ENCODE measurements at regions not wholly inside any gene's neighbourhood (a gene's known extent, or its start where the extent isn't known, plus 50 kb on each side); places are given as distances from the start of the nearest gene placed in this dataset.
"Not testable (repeated sequence)": the region's sequence is repeated elsewhere in the genome, so short reads cannot be mapped to it uniquely, and the experiment has no call there.

DNA sequence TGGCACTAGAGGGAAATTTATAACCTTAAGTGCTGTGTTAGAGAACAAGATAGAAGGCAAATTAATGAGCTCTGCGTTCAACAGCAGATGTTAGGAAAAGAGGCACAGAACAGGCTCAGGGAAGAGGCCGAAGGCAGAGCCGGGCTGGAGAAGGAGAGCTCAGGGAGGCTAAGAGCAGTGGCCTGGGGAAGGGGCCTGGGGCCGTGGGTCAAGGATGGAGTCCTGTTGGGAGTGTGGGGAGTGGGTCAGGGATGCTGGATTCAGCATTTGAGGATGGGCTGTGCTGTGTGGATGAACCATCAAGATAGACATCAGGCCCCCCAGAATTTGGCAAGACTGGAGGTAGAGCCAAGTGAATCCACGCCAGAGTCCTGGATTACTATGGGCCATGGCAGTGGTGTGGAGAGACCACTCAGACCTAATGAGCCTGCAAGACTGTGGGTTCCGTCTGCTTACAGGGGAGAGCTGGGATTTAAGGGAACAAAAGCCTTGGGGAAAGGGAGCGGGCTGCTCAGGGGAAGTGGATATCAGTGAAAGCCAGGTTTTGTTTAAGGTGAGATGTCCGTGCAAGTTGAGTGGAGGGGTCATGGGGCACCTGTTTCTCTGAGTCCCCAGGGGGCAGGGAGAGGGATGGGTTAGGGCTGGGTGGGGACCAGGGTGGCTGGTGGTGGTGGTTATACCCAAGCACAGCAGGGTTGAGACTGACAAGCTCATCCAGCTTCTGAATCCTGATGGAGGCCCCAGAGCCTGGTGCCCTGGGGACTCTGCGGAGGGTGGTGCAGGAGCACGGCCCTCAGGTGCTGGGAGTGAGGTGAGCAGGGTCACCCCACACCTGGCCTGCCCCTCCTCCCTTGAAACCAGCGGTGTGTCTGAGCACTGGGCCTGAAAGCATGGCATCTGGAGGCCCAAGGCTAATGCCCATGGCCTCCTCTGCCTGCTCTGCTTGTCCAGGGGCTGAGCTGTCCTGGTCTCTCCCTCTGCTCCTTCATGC is 101.7 kb downstream of the BMS1 start:
- DNase-seq: no peak

DNA sequence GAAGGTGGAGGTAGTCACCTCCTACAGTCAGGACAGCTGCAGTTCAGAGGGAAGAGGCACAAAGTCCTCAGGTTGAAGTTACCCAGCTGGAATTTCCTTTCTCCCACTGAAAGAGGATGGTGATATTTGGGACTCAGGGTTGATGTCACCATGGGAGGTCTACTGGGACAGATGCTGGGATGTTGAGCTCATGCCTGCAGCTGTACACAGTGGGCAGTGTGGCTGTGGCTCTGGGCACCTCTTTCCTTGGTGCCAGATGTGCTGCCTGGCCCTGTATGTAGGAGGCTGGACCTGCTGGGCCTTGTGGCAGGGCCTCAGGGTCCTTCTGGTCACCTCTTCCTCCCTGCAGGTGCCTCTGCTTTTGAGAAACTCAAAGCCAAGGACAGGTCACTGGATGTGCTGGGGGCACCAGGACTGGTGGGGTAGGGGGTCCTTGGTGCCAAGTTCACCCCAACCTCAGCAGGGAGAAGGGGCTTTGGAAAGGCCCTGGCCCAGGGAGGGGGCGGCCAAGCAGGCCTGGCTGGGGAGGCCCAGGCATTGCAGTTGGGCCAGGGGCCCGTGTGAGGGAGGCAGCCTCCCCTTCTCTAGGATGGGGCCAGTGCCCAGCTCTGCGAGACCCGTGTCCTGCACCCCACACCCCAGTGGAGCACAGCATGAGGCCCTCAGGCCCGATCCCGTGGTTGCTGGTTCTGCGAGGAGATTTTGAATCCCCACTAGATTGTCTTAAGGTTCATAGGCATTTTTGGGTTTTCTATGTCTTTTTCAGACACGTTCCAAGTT is 103.1 kb downstream of the BMS1 start:
- no peak for DNase-seq

DNA sequence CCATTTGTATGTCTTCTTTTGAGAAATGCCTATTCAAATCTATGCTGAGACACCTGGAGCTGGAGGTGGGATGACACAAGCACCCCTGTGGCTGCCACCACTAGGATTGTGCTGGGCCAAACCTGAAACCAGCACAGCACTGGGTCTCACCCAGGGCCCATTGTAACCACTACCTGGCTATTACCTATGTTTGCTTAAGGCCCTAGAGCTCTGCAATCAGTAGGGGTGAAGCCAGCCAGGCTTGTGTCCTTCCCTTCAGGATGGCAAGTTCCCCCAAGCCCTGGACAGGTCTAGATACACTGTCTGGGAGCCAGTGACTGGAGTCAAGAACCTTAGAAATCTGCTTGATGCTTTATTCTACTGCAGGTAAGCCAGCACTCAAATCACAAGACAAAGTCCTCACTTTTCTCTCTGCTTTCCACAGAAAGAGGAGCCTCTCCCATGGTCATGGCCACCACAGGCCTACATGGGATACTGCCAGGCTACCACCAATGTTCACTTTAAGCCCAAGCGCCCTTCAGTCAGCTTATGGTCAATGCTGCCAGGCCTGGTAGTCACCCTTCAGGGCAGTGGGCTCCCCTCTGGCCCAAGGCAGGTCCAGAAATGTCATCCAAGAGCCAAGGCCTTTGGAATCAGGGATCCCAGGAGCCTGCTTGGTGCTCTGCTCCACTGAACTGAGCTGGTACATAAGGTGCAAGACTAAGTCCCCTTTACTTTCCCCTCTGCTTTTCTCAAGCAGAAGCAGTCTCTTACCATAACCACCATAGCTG is 105.3 kb downstream of the BMS1 start:
- DNase-seq: no peak

DNA sequence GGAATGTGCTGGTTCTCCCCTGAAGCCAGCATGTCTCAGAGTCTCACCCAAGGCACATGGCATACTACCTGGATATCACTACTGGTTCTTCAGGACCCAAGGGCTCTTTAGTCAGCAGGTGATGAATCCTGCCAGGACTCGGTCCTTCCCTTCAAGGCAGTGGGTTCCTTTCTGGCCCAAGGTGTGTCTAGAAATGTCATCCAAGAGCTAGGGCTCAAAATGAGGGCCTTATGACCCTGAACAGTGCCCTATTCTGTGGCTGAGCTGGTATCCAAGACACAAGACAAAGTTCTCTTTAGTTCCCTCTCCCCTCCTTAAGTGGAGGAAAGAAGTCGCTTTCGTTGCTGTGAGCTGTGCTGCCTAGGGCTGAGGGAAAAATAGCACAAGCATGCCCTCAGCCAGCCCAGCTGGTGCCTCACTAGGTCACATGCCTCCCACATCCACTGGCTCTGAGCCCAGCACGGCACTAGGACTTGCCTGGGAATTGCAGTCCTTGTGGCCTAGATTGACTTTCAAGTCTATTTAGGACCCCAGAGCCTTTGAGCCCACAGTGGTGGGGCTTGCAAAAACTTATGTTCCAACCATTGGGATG is 106.0 kb downstream of the BMS1 start:
- no peak for DNase-seq

DNA sequence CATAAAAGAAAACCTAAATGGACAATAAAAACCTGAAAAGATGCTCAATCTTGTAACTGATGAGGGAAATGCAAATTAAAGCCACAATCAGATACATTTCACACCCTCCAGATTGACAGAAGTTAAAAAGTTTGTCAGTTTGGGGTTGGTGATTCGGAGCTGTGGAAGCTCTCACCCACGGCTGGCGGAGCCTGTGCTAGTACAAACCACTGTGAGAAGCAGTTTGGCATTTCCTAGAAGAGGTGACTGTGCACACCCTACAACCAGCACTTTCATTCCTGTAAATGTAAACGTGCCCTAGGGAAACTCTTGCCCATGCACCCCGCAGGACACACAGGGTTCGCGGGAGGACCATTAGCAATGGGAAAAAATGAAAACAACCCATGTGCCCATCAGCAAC is 114.1 kb downstream of the BMS1 start:
- no peak for DNase-seq

DNA sequence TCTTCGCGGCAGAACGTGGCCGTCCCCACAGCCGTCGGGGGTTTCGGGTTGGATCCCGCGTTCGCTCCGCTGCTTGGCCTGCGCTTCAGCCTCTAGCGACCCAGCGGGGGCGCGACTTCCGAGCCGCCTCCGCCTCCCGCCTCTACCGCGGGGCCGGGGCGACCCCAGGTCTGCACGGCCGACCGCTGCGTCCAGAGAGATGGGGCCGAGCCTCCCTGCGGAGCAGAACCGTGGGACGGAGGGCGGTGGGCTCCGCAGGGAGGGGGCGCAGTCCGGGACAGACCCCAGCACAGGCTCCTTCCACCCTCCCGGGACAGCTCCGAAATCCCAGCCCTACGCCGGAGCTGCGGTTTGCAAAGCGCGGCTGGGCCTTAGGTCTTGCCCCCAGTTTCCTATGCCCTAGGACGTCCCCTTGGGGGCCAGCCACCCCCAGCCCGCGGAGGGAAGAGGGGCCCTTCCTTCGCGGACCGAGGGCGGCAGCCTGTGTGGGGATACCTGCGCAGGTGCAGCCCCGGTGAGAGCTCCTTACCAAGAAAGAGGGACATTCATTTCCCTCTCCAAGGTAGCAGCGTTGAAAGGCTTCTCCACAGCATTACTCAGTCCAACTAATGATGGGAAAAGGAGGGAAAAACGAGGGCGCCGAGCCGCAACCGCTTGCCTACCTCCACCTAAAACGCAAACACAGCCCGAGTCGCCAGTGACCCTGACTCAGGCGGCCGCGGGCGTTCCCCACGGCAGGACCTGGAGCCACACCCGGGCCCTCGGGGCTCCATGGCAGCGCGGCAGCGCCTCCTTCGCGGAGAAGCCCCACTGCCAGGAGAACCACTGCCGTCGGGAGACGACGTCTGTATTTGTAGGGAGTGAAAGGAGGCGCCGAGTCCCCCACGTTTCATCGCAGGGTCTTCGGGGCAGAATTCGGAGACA is 115.7 kb downstream of the BMS1 start:
- DNase-seq: no peak

DNA sequence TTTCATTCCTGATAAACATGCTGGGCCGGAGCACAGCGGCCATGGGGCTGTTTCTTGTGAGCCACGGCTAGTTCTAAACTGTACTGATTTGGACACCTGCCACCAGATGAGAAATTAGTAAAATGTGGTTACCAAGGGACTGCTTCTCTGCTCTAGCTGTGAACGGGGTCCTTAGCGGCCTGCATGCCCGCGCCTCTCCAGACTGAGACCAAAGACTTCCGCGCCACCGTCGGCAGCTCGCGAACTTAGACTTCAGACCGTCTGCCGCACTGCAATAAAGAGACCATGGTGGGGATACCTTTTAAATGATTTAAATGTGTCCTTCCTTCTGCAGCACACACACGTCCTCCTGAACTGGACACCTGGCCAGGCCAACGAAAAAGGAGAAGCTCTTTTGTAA is 116.4 kb downstream of the BMS1 start:
- no peak for DNase-seq

DNA sequence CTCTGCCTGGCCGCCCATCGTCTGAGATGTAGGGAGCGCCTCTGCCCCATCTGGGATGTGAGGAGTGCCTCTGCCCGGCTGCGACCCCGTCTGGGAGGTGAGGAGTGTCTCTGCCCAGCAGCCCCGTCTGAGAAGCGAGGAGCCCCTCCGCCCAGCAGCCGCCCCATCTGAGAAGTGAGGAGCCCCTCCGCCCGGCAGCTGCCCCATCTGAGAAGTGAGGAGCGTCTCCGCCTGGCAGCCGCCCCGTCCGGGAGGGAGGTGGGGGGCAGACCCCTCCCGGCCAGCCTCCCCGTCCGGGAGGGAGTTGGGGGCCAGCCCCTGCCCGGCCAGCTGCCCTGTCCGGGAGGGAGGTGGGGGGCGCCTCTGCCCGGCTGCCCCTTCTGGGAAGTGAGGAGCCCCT is 117.8 kb downstream of the BMS1 start:
- DNase-seq: not testable (repeated sequence)

DNA sequence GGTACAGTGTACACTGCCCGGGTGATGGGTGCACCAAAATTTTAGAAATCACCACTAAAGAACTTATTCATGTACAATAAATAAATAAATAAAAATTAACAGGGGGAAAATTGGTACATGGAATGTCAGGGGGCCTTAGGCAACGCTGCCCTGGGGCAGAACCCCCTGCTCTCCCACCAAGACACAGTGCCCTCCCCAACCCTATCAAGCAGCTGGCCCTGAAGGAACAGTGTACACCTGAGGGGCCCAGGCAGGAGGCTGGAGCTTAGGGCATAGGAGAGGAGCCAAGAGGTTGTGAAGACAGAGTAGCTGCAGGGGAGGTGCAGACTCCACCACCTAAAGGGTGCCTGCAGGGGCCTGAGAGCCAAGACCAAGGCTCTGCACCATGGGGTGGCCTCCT is 128.8 kb downstream of the BMS1 start:
- DNase-seq: no peak

DNA sequence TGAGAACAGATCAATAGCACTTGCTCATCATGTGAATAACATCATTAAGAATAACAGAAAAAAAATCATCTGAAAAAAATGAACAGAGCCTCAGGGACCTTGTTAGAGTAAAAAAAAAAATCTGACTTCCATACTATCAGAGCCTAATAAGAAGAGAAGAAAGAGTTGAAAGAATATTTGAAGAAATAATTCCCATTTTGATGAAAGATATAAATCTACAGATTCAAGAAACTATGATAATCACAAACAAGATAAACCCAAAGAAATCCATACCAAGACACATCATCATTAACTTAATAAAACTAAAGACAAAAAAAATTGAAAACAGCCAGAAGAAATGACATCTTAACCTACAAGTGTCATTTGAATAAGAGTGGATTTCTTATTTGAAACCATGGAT is 134.4 kb downstream of the BMS1 start:
- DNase-seq: no peak

DNA sequence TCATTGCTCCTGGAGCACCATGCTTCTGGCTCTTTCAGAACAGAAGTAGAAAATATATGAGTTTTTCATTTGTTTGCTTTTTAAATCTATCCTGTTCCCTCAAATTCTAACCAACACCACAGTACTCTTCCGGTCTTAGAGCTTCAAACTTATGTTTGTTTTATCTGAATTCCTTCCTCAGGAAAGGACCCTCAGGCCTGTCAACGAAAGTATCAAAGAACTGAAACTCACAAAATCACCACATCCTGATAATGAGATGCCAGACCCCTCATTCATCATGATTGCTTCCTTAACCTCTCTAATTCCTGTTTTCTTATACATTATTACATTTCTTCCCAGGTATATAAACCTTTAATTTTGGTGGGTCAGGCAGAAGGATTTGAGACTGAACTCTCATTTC is 135.2 kb downstream of the BMS1 start:
- no peak for DNase-seq

DNA sequence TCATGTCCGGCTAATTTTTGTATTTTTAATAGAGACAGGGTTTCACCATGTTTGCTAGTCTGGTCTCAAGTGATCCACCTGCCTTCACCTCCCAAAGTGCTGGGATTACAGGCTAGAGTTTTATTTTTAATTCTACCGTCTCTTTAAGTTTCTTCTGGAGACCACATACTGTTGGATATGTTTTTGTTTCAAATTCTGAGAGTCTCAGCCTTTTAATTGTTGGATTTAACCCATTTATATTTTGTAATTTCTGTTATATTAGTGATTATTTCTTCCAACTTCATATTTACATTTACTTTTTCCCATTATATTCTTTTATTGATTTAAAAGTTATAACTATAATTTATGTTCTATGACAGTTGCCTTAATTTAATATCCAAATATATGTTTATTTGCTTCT is 139.4 kb downstream of the BMS1 start:
- DNase-seq: no peak

DNA sequence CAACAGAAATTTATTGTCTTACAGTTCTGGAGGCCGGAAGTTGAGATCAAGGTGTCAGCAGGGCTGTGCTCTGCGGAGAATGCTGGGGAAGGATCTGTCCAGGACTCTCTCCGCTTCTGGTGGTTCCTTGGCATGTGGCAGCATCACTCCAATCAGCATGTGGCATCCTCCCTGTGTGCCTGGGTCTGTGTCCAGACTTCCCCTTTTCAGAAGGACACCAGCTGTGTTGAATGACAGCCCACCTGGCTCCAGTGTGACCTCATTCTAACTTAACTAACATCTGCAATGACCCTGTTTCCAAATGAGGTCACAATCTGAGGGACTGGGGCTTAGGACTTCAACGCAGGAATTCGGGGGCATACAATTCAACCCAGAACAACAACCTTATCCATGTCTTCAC is 141.9 kb downstream of the BMS1 start:
- no peak for DNase-seq

DNA sequence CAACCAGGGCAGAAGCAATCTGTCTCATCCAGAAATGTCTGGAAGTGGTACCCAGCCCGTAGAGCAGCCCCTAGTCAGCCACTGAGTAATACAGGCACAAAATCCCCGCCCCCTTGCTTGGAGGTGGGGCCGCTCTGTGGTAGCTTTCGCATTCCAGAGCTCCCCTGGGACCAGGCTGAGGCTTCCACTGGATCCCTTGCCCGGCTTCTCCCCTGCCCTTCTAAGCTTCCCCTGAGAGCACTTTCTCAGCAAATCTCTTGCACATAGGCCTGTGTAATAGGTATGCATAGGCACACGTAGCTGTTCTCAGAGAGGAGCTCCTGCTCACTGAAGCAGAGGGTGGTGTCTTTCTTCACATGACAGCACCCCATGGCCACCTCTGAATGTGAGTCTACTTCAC is 144.2 kb downstream of the BMS1 start:
- peak; percentile 52 for DNase-seq

DNA sequence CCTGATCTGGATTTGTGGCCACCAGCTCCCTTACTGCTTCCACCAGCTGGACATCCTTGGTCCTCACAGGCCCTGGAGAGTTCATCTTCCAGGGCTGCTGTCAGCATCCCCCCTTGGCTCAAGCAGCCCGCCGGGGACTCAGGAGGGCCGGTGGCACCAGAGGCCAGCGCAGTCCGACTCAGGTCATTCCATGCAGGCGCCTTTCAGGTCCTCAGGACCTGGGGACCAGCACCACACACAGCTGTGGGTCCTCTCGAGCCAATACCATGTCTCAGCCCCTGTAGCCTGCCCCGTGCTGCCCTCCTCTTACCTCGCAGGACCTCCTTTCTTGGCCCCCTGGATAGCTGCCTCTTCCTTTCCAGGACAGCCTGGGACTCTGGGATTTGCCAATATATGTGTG is 145.5 kb downstream of the BMS1 start:
- no peak for DNase-seq

DNA sequence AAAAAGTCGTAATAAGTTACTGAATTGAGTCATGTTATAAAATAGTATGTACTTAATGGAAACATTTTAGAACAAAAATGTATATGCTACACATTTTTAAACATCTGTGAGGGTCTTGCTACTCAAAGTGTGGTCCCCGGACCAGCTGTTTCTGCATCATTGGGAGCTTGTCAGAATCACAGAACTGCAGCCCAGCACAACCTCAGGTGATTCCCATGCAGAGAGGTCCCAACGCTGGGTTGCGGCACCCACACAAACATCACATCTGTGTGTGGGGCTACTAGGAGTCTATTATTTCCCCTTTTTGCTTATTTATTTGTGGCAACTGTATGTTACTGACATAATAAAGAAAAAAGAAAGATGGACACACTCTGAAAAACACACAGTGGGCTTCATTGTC is 146.6 kb downstream of the BMS1 start:
- no peak for DNase-seq

DNA sequence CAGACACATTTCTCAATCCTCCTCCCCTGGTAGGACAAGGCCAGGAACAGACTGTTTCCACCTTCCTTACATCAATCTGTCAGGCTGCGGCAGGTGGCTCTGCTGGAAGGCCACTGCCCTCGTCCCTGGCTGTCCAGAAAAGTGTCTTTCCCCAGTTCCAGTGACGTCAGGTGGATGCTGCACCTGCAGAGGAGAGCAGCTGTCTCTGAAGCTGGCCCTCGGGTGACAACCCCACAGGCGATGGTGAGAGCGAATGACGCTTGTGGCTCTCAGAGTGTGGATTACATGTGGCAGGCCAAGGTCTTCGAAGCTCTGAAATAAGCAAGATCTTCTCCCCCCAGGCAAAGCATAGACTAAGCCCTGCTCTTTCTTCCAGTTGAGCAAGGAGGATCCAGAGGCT is 146.9 kb upstream of the RET start:
- DNase-seq: no peak

DNA sequence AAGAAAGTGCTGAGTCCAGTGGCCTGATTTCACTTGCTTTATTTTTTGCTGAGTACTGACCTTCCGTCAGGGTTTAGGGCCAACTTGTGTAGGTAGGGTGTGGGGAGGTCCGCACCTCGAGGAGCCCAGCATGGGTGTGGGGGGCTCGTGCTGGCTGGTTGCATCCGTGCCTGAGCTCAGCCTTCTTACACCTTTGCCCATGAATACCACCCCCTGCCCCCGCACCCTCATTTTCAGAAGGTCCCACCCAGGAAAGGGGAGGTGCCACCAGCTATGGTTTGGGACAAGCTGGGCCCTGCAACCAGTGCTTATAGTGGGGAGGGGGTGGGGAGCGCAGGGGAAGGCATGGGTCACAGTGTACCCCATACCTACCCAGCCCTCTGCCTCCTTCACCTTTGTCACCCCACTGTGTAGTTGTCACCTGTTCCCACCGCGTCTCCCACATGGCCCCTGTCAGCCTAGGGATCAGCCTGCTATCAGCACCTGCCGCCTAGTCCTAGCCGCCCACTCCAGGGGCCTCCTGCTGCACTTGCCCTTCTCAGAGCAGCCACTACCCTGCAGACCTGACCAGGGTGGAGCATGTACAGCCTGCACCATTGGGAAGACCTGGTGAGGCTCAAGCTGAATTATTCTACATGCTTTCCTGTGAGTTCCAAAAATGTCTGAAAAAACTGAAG is 146.2 kb upstream of the RET start:
- DNase-seq: no peak

DNA sequence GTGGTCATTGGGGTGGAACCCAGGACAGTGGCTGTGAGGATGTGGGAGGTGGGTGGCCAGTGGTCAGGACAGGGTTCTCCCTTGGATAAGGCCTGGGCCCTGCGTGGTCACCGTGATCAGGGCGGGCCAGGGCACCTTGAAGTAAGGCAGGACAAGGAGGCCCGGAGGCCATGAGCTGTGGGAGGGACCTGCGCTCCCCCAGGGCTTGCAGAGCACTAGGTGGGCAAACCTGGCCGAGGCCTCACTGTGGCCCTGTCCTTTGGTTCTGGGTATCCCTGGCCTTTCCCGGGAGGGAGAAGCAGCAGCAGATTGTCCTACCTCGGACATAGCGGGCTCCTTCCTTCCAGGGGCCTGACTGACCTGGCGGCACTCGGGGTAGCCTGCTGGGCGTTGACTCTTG is 144.8 kb upstream of the RET start:
- no peak for DNase-seq

DNA sequence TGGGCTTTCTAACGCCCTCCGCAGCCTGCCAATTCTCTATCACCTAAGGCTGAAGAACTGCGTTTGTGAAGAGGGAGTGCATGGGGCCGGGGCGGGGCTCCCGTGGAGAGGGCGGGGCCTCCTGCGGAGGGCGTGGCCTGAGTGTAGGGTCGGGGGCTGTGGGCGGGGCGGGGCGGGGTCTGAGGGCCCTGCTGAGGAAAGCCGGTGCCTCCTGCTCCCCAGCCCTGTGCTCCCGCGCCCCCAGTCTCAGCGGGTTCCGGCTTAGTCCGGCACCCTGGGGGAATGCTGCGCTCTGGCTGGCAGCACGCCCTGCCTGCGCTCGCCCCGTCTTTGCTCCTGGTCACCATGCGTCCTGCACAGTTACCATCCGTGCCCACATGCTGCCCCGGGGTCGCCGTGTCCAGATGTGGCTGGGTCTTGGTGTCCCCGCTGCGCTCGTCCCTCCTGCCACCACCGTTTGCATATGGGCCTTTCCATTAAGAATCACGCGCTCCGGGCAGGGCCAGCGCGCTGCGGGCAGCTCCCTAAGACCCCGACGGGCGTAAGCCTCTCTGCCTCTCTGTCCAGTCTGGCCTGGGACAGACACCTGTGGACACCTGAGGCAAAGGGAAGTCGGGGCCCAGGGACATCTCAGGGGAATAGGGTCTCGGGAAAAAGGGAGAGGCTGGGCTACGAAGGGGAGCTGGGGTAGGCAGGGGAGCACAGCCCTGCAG is 144.0 kb upstream of the RET start:
- no peak for DNase-seq

All from NCI-H526 treated with DMSO at 0.1 percent for 48 hours (cell line).